ENCODE measurements at regions not wholly inside any gene's neighbourhood (a gene's known extent, or its start where the extent isn't known, plus 50 kb on each side); places are given as distances from the start of the nearest gene placed in this dataset.

- FAIRE-seq (no peak), DNase-seq (ENCODE audit: low read depth) (no peak)
- no peak for TF ChIP-seq CTCF (IDR thresholded peaks at IDR 0.05; ENCODE audit: insufficient read depth, low read length, severe bottlenecking)
- Histone ChIP-seq H3K4me3 (ENCODE audit: low read depth, low read length) (no peak overlapping the region), H3K27me3 (ENCODE audit: control insufficient read depth, insufficient read depth, low read length) (no peaks in the 10 kb centered on the region), H3K36me3 (ENCODE audit: control insufficient read depth, insufficient read depth, low read length) (no peaks in the 10 kb centered on the region)
These were observed 366.2 kb downstream of the ZIC1 start for GRCh38 chr3:147775411-147775810.

- no peak overlapping the region for H3K4me3 ChIP-seq (ENCODE audit: low read depth, low read length)
- TF ChIP-seq CTCF (IDR thresholded peaks at IDR 0.05; ENCODE audit: insufficient read depth, low read length, severe bottlenecking), result no peak
- DNase-seq (ENCODE audit: low read depth), result no peak
- H3K27me3 ChIP-seq (ENCODE audit: control insufficient read depth, insufficient read depth, low read length), result no peaks in the 10 kb centered on the region
- no peaks in the 10 kb centered on the region for H3K36me3 ChIP-seq (ENCODE audit: control insufficient read depth, insufficient read depth, low read length)
- no peak for FAIRE-seq
These were observed 366.8 kb downstream of the ZIC1 start for GRCh38 chr3:147775816-147776530.

DNA sequence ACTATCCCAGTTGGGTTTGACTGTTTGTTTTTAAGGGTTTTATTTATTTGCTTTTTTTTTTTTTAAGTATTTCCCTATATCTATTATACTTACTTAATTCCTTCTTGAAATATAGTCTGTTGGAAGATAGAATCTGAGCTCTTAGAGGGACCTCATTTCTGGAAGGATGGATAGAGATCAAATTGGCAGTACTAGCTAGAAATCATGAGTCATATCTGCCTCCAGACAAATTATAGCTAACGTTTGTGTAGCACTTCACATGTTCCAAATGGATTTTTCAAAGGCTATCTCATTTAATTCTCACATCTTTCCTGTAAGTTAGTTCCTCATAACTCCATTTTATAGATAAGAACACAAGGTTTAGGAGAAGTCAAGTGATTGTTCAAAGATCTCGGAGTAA lies 384.7 kb downstream of the ZIC1 start:
- FAIRE-seq (no peak), DNase-seq (ENCODE audit: low read depth) (no peak)
- TF ChIP-seq CTCF (IDR thresholded peaks at IDR 0.05; ENCODE audit: insufficient read depth, low read length, severe bottlenecking), result no peak
- Histone ChIP-seq H3K4me3 (ENCODE audit: low read depth, low read length) (no peak overlapping the region), H3K36me3 (ENCODE audit: control insufficient read depth, insufficient read depth, low read length) (no peaks in the 10 kb centered on the region), H3K27me3 (ENCODE audit: control insufficient read depth, insufficient read depth, low read length) (no peaks in the 10 kb centered on the region)

GRCh38 chr3:147794596-147794995 lies 385.4 kb downstream of the ZIC1 start:
- DNase-seq (ENCODE audit: low read depth) (no peak), FAIRE-seq (no peak)
- no peak overlapping the region for H3K4me3 ChIP-seq (ENCODE audit: low read depth, low read length)
- H3K36me3 ChIP-seq (ENCODE audit: control insufficient read depth, insufficient read depth, low read length), result no peaks in the 10 kb centered on the region
- H3K27me3 ChIP-seq (ENCODE audit: control insufficient read depth, insufficient read depth, low read length), result no peaks in the 10 kb centered on the region
- no peak for TF ChIP-seq CTCF (IDR thresholded peaks at IDR 0.05; ENCODE audit: insufficient read depth, low read length, severe bottlenecking)

- DNase-seq (ENCODE audit: low read depth) (no peak), FAIRE-seq (no peak)
- no peak for TF ChIP-seq CTCF (IDR thresholded peaks at IDR 0.05; ENCODE audit: insufficient read depth, low read length, severe bottlenecking)
- H3K4me3 ChIP-seq (ENCODE audit: low read depth, low read length), result no peak overlapping the region
- no peaks in the 10 kb centered on the region for H3K27me3 ChIP-seq (ENCODE audit: control insufficient read depth, insufficient read depth, low read length)
- no peaks in the 10 kb centered on the region for H3K36me3 ChIP-seq (ENCODE audit: control insufficient read depth, insufficient read depth, low read length)
These were observed 386.3 kb downstream of the ZIC1 start for GRCh38 chr3:147795418-147795817.

DNA sequence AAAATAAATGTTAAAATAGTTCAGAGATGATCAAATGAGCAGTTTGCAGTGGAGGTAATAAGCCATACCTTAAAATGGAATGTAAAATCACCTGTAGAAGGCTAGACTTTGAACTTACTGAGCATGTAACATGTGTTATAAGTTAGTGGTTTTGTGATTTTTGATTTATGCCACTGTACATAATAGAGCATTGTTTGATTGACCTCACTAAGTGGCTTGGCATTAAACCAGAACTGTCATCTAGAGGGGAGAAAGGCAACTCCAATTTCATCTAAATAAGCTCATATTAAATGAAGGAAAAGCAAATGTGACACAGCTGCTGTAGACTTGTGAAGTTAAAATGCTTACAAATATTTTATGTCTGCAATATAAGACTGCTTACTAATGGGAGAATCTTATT lies 387.9 kb downstream of the ZIC1 start:
- Histone ChIP-seq H3K27me3 (ENCODE audit: control insufficient read depth, insufficient read depth, low read length) (no peaks in the 10 kb centered on the region), H3K4me3 (ENCODE audit: low read depth, low read length) (no peak overlapping the region), H3K36me3 (ENCODE audit: control insufficient read depth, insufficient read depth, low read length) (no peaks in the 10 kb centered on the region)
- FAIRE-seq (no peak), DNase-seq (ENCODE audit: low read depth) (no peak)
- TF ChIP-seq CTCF (IDR thresholded peaks at IDR 0.05; ENCODE audit: insufficient read depth, low read length, severe bottlenecking), result no peak
